Suprapubic skin (tissue), 4 donors: ENCODE measurements at regions not wholly inside any gene's neighbourhood (a gene's known extent, or its start where the extent isn't known, plus 50 kb on each side); places are given as distances from the start of the nearest gene placed in this dataset.

Source experiments
- DNase-seq, 2 donors: peaks; one replicate each; pipeline ENCODE4 v3.0.0-alpha.2; 2019; ENCODE audit warnings: low spot score in 2 of 2
- H3K27ac ChIP-seq: fragments of 200-600 bp; sonication (generic); one replicate; pipeline ENCODE4 v1.5.1; 2019
- H3K27me3 ChIP-seq: fragments of 200-600 bp; sonication (generic); one replicate; pipeline ENCODE4 v1.5.1; 2019
- H3K36me3 ChIP-seq: fragments of 200-600 bp; sonication (generic); one replicate; pipeline ENCODE4 v1.5.1; 2019
- H3K4me1 ChIP-seq: fragments of 200-600 bp; sonication (generic); one replicate; pipeline ENCODE4 v1.5.1; 2019
- H3K4me3 ChIP-seq: fragments of 200-600 bp; sonication (generic); one replicate; pipeline ENCODE4 v1.5.1; 2019; ENCODE audit warnings: mild to moderate bottlenecking
- H3K9me3 ChIP-seq: fragments of 200-600 bp; sonication (generic); one replicate; pipeline ENCODE4 v1.5.1; 2019
- CTCF ChIP-seq, 2 donors: fragments of 200-600 bp in 1 of 2; fragments of 450-650 bp in 1 of 2; sonication (generic) in 1 of 2; IDR thresholded peaks; one replicate each; pipeline ENCODE4 v1.5.1; 2016 to 2019; ENCODE audit warnings: antibody characterized with exemption in 2 of 2, mild to moderate bottlenecking in 1 of 2, moderate library complexity in 1 of 2
- EP300 ChIP-seq: sonication (generic); formaldehyde crosslinking; IDR thresholded peaks from one replicate; pipeline ENCODE4 v1.6.1; 2017; ENCODE audit warnings: antibody characterized with exemption
- POLR2A ChIP-seq, 2 donors: fragments of 450-650 bp; IDR thresholded peaks; one replicate each; pipeline ENCODE4 v1.6.1; 2017; ENCODE audit warnings: antibody characterized with exemption in 2 of 2, mild to moderate bottlenecking in 2 of 2, moderate library complexity in 2 of 2
- POLR2AphosphoS5 ChIP-seq, 3 donors: sonication (generic); formaldehyde crosslinking; IDR thresholded peaks; one replicate each; pipeline ENCODE4 v1.6.1; 2017; ENCODE audit warnings: antibody characterized with exemption in 3 of 3
- WGBS: methylation state at CpG from one replicate; pipeline ENCODE4 v1.1.5; 2018; 5-methylcytosine and 5-hydroxymethylcytosine counted together

- Histone ChIP-seq H3K9me3 (no peaks in the 10 kb centered on the region), H3K36me3 (no peaks in the 10 kb centered on the region), H3K4me1 (no peaks in the 10 kb centered on the region), H3K4me3 (no peak overlapping the region), H3K27me3 (no peaks in the 10 kb centered on the region), H3K27ac (no peak overlapping the region)
- WGBS: 73% methylated on average over 3 of the region's 3 CpGs
- no peak for DNase-seq
- no peak for TF ChIP-seq POLR2A (IDR thresholded peaks at IDR 0.05)
- TF ChIP-seq CTCF (IDR thresholded peaks at IDR 0.05): no peak
- TF ChIP-seq EP300: no peak
- no peak for TF ChIP-seq POLR2AphosphoS5 (IDR thresholded peaks at IDR 0.05)
Observed at GRCh38 chr13:99693351-99693750, 192.1 kb downstream of the TM9SF2 start.

- no peak overlapping the region for H3K27ac ChIP-seq
Observed at GRCh38 chr13:99692854-99693253, 191.6 kb downstream of the TM9SF2 start.

GRCh38 chr13:99691552-99691951 lies 190.3 kb downstream of the TM9SF2 start:
- Histone ChIP-seq H3K4me3 (no peak overlapping the region), H3K36me3 (no peaks in the 10 kb centered on the region), H3K4me1 (no peaks in the 10 kb centered on the region), H3K27me3 (no peaks in the 10 kb centered on the region), H3K27ac (no peak overlapping the region), H3K9me3 (no peaks in the 10 kb centered on the region)
- WGBS: 87% methylated on average over 7 of the region's 7 CpGs
- TF ChIP-seq POLR2A (IDR thresholded peaks at IDR 0.05): no peak
- no peak for TF ChIP-seq CTCF (IDR thresholded peaks at IDR 0.05)
- TF ChIP-seq POLR2AphosphoS5 (IDR thresholded peaks at IDR 0.05): no peak
- no peak for TF ChIP-seq EP300
- no peak for DNase-seq

More at GRCh38 chr13:99692854-99693253, 191.6 kb downstream of the TM9SF2 start:
- Histone ChIP-seq H3K4me1 (no peaks in the 10 kb centered on the region), H3K9me3 (no peaks in the 10 kb centered on the region), H3K27me3 (no peaks in the 10 kb centered on the region), H3K36me3 (no peaks in the 10 kb centered on the region), H3K4me3 (no peak overlapping the region)
- no peak for DNase-seq
- WGBS: 81% methylated on average over 2 of the region's 2 CpGs
- TF ChIP-seq POLR2AphosphoS5 (IDR thresholded peaks at IDR 0.05) (no peak), POLR2A (IDR thresholded peaks at IDR 0.05) (no peak), EP300 (no peak), CTCF (IDR thresholded peaks at IDR 0.05) (no peak)

- no peak for TF ChIP-seq POLR2A (IDR thresholded peaks at IDR 0.05)
- WGBS: 82% methylated on average over 9 of the region's 9 CpGs
- no peaks in the 10 kb centered on the region for H3K9me3 ChIP-seq
- no peaks in the 10 kb centered on the region for H3K27me3 ChIP-seq
- no peak overlapping the region for H3K4me3 ChIP-seq
- no peak overlapping the region for H3K27ac ChIP-seq
- H3K4me1 ChIP-seq: no peaks in the 10 kb centered on the region
- H3K36me3 ChIP-seq: no peaks in the 10 kb centered on the region
- no peak for DNase-seq
Observed at GRCh38 chr13:99690426-99691174, 189.3 kb downstream of the TM9SF2 start.

GRCh38 chr13:99689955-99690354 lies 188.7 kb downstream of the TM9SF2 start:
- DNase-seq: no peak
- H3K4me3 ChIP-seq: no peak overlapping the region
- H3K9me3 ChIP-seq: no peaks in the 10 kb centered on the region
- WGBS: 86% methylated on average over 6 of the region's 6 CpGs
- H3K36me3 ChIP-seq: no peaks in the 10 kb centered on the region
- H3K27ac ChIP-seq: no peak overlapping the region
- no peaks in the 10 kb centered on the region for H3K4me1 ChIP-seq
- no peak for TF ChIP-seq POLR2AphosphoS5 (IDR thresholded peaks at IDR 0.05)
- no peak for TF ChIP-seq POLR2A (IDR thresholded peaks at IDR 0.05)
- TF ChIP-seq EP300: no peak
- no peak for TF ChIP-seq CTCF (IDR thresholded peaks at IDR 0.05)
- no peaks in the 10 kb centered on the region for H3K27me3 ChIP-seq
